ENCODE measurements at regions not wholly inside any gene's neighbourhood (a gene's known extent, or its start where the extent isn't known, plus 50 kb on each side); places are given as distances from the start of the nearest gene placed in this dataset.

DNA sequence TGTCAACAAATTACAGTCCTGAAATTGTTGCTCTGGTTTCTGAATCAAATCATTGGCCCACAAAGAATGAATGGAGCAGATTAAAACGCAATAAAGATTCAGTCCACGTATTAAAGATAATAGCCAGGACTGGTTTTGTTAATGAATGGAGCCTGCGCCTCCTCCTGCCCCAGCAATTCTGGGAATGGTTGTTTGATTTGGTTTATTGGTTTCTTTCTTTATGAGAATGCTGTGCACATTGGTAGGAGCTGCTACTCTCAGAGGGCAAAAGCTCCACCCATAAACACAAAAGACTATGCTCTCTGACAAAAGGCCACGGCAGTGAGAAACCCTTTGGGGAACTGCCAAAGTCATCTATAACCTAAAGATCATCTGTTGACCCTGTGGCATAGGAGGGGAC, 261.1 kb downstream of the ABHD5 start:
- Histone ChIP-seq H3K27me3 (replicated peaks in 1 of 2; ENCODE audit: control insufficient read depth in 2 of 2, insufficient read depth in 2 of 2, low read length in 1 of 2) (no peaks in the 10 kb centered on the region; a peak in 1 of 4 replicates), H3K9ac (ENCODE audit: control insufficient read depth, insufficient read depth, low read length) (no peak overlapping the region), H3K27ac (ENCODE audit: control insufficient read depth, insufficient read depth) (no peak overlapping the region), H3K4me2 (ENCODE audit: control insufficient read depth, insufficient read depth) (no peak overlapping the region), H2AFZ (ENCODE audit: control insufficient read depth, low read depth, low read length) (no peak overlapping the region), H3K9me3 (replicated peaks; ENCODE audit: control insufficient read depth, insufficient read depth, low read length) (no peaks in the 10 kb centered on the region), H3K4me1 (ENCODE audit: control insufficient read depth, insufficient read depth, low read length) (peaks cover 41% of the 10 kb centered on the region), H3K79me2 (ENCODE audit: control insufficient read depth, insufficient read depth, low read length) (no peaks in the 10 kb centered on the region), H4K20me1 (ENCODE audit: control insufficient read depth, insufficient read depth) (no peaks in the 10 kb centered on the region), H3K4me3 (no peak overlapping the region), H3K36me3 (ENCODE audit: control insufficient read depth in 2 of 2, insufficient read depth in 2 of 2, low read length in 1 of 2) (no peaks in the 10 kb centered on the region)
- WGBS (ENCODE audit: insufficient coverage, insufficient replicate concordance, low lambda C conversion rate, missing lambda C conversion rate), result 65% methylated on average over 4 of the region's 4 CpGs
- POLR2A ChIA-PET, result no interaction called here
- in situ Hi-C loops (cut with MboI) (no loop called here), intact Hi-C loops (cut with micrococcal nuclease; ENCODE audit: unreplicated experiment) (no loop called here)
- SMC1A ChIA-PET (ENCODE audit: uncharacterized antibody, unreplicated experiment), result no interaction called here
- RAD21 ChIA-PET (ENCODE audit: unreplicated experiment), result no interaction called here
- TF ChIP-seq NBN (IDR thresholded peaks at IDR 0.05), result no peak
- TF ChIP-seq ZNF592 (IDR thresholded peaks at IDR 0.05), result no peak
- TF ChIP-seq IKZF2 (IDR thresholded peaks at IDR 0.05), result no peak
- TF ChIP-seq EP300 (IDR thresholded peaks at IDR 0.05; ENCODE audit: borderline replicate concordance in 1 of 2, control insufficient read depth in 1 of 2, low read depth in 2 of 2, low read length in 2 of 2), result no peak
- no peak for TF ChIP-seq E2F8 (IDR thresholded peaks at IDR 0.05; ENCODE audit: low read depth, partially characterized antibody)
- TF ChIP-seq TBL1XR1 (IDR thresholded peaks at IDR 0.05; ENCODE audit: low read depth, low read length), result no peak
- TF ChIP-seq ESRRA (IDR thresholded peaks at IDR 0.05; ENCODE audit: low read length), result no peak
- TF ChIP-seq, protein P1, sequence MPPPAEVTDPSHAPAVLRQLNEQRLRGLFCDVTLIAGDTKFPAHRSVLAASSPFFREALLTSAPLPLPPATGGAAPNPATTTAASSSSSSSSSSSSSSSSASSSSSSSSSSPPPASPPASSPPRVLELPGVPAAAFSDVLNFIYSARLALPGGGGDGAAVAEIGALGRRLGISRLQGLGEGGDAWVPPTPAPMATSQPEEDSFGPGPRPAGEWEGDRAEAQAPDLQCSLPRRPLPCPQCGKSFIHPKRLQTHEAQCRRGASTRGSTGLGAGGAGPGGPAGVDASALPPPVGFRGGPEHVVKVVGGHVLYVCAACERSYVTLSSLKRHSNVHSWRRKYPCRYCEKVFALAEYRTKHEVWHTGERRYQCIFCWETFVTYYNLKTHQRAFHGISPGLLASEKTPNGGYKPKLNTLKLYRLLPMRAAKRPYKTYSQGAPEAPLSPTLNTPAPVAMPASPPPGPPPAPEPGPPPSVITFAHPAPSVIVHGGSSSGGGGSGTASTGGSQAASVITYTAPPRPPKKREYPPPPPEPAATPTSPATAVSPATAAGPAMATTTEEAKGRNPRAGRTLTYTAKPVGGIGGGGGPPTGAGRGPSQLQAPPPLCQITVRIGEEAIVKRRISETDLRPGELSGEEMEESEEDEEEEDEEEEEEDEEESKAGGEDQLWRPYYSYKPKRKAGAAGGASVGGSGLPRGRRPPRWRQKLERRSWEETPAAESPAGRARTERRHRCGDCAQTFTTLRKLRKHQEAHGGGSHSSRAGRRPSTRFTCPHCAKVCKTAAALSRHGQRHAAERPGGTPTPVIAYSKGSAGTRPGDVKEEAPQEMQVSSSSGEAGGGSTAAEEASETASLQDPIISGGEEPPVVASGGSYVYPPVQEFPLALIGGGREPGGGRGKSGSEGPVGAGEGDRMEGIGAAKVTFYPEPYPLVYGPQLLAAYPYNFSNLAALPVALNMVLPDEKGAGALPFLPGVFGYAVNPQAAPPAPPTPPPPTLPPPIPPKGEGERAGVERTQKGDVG (CRISPR knock-in tag; IDR thresholded peaks at IDR 0.05), result no peak
- TF ChIP-seq, protein P2, sequence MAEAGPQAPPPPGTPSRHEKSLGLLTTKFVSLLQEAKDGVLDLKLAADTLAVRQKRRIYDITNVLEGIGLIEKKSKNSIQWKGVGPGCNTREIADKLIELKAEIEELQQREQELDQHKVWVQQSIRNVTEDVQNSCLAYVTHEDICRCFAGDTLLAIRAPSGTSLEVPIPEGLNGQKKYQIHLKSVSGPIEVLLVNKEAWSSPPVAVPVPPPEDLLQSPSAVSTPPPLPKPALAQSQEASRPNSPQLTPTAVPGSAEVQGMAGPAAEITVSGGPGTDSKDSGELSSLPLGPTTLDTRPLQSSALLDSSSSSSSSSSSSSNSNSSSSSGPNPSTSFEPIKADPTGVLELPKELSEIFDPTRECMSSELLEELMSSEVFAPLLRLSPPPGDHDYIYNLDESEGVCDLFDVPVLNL (IDR thresholded peaks at IDR 0.05; ENCODE audit: low read depth, low read length), result no peak
- no peak for TF ChIP-seq FOS (IDR thresholded peaks at IDR 0.05; ENCODE audit: borderline replicate concordance, extremely low read depth, insufficient read length)
- no peak for TF ChIP-seq SMC3 (IDR thresholded peaks at IDR 0.05; ENCODE audit: borderline replicate concordance, low read length)
- TF ChIP-seq DPF2 (IDR thresholded peaks at IDR 0.05), result no peak
- TF ChIP-seq NR2C2 (IDR thresholded peaks at IDR 0.05; ENCODE audit: borderline replicate concordance, control insufficient read depth, insufficient read length, low read depth), result no peak
- FAIRE-seq, result no peak
- no TSS peak for BruUV-seq (replicated peaks)
- no peak for ATAC-seq
- no peak for DNase-seq (ENCODE audit: low read depth, low spot score)
- CTCF ChIA-PET, result no interaction called here
